PC-3 (cell line): ENCODE measurements at regions not wholly inside any gene's neighbourhood (a gene's known extent, or its start where the extent isn't known, plus 50 kb on each side); places are given as distances from the start of the nearest gene placed in this dataset.

Source experiments
- ATAC-seq: fragments of 200-7000 bp; cut with Tn5 transposase; 2 replicates; pipeline ENCODE4 v1.9.1; 2020; ENCODE audit warnings: mild to moderate bottlenecking, moderate library complexity
- BruUV-seq: library from RNA; stranded (reverse); fragments of 400-500 nt; replicated peaks from 2 replicates; lab custom pipeline; 2021; lab: Mats Ljungman, UMichigan
- CTCF ChIA-PET: fragments of 300-600 bp; sonication (Branson Sonifier 250); formaldehyde crosslinking; loops from one replicate; lab custom pipeline; 2022; ENCODE audit warnings: antibody characterized with exemption; lab: Charles Lee
- POLR2A ChIA-PET: fragments of 300-600 bp; sonication (Branson Sonifier 250); formaldehyde crosslinking; loops from one replicate; lab custom pipeline; 2022; ENCODE audit warnings: antibody characterized with exemption; ENCODE audit not compliant: unreplicated experiment; lab: Charles Lee
- DNase-seq: peaks from one replicate; pipeline ENCODE4 v3.0.0-alpha.2; 2015
- H2AFZ ChIP-seq: fragments of 300-600 bp; sonication (generic); 2 replicates; pipeline ENCODE4 v1.6.0; 2016; ENCODE audit warnings: antibody characterized with exemption, low read length
- H3F3A ChIP-seq: fragments of 300-600 bp; sonication (generic); one replicate; pipeline ENCODE4 v1.6.0; 2017; ENCODE audit warnings: antibody characterized with exemption, low read length, control low read depth, mild to moderate bottlenecking; ENCODE audit not compliant: unreplicated experiment
- H3K27ac ChIP-seq: fragments of 300-600 bp; sonication (generic); 2 replicates; pipeline ENCODE4 v1.5.1; 2016; ENCODE audit warnings: mild to moderate bottlenecking, low read length
- H3K27me3 ChIP-seq: fragments of 300-600 bp; sonication (generic); 2 replicates; pipeline ENCODE4 v1.6.1; 2016; ENCODE audit warnings: low read length, mixed read lengths
- H3K36me3 ChIP-seq: fragments of 300-600 bp; sonication (generic); 2 replicates; pipeline ENCODE4 v1.6.1; 2016; ENCODE audit warnings: low read depth, mixed run types, low read length, mixed read lengths
- H3K4me1 ChIP-seq: fragments of 300-600 bp; sonication (generic); 2 replicates; pipeline ENCODE4 v1.5.1; 2016; ENCODE audit warnings: low read length; ENCODE audit not compliant: insufficient read depth
- H3K4me2 ChIP-seq: fragments of 300-600 bp; sonication (generic); 2 replicates; pipeline ENCODE4 v1.6.0; 2016; ENCODE audit warnings: low read length
- H3K4me3 ChIP-seq: fragments of 300-600 bp; sonication (generic); 2 replicates; pipeline ENCODE4 v1.5.1; 2016; ENCODE audit warnings: mild to moderate bottlenecking, low read length, mixed read lengths
- H3K79me2 ChIP-seq: fragments of 300-600 bp; sonication (generic); 2 replicates; pipeline ENCODE4 v1.6.1; 2017; ENCODE audit warnings: low read length, mixed read lengths
- H3K9ac ChIP-seq: fragments of 300-600 bp; sonication (generic); 2 replicates; pipeline ENCODE4 v1.6.0; 2016; ENCODE audit warnings: mild to moderate bottlenecking, low read length
- H3K9me2 ChIP-seq: fragments of 300-600 bp; sonication (generic); replicated peaks from 2 replicates; pipeline ENCODE4 v1.6.1; 2016; ENCODE audit warnings: mixed run types, low read length, mixed read lengths
- H3K9me3 ChIP-seq: fragments of 300-600 bp; sonication (generic); 2 replicates; pipeline ENCODE4 v1.6.1; 2016; ENCODE audit warnings: low read length, mixed read lengths
- H4K20me1 ChIP-seq: fragments of 300-600 bp; sonication (generic); 2 replicates; pipeline ENCODE4 v1.6.1; 2016; ENCODE audit warnings: low read length, mixed read lengths
- EZH2 ChIP-seq: fragments of 300-600 bp; sonication (generic); IDR thresholded peaks from one replicate; pipeline ENCODE4 v1.6.1; 2017; ENCODE audit warnings: antibody characterized with exemption, mild to moderate bottlenecking, low read length; ENCODE audit not compliant: unreplicated experiment
- EZH2phosphoT487 ChIP-seq: fragments of 300-600 bp; sonication (generic); IDR thresholded peaks from 2 replicates; pipeline ENCODE4 v1.6.1; 2018; ENCODE audit warnings: mild to moderate bottlenecking, antibody characterized with exemption, low read length, borderline replicate concordance
- intact Hi-C: fragments of 100-400 bp; cut with micrococcal nuclease; formaldehyde crosslinking; loops from 2 replicates; pipeline ENCODE4 v1.9.0; 2023
- TF ChIP-seq, protein P1 (sequence below): fragments of 300-600 bp; sonication (generic); conservative IDR thresholded peaks from 2 replicates; pipeline ENCODE4 v1.5.1; 2017; ENCODE audit warnings: antibody characterized with exemption, low read depth, mild to moderate bottlenecking, low read length

DNA sequence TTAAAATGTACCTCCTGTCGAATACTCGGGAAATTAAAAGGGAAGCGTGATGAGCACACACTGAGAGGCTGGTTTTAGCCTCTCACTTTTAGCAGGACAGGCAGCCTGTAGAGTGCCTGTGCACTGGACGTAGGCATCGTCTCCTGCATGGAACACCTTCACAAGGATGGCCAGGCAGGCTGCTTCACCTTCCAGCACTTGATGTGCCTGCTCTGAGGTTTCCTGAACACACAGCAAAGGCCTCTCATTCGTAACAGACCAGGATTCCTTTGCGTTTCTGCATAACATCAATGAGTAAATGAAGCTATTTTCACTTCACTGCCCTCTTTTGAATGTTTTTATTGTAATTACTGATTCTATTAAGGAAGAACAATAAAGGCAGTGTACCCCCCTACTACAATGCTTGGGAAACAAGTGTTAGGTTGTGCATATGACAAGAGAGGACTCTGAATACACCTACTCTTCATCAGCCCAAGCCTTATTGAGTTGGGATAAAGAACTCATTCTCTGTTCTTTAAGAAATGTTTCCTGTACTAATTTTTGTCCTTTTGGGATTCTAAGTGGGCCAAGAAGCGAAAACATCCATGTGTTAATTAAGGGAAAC, 1077.6 kb upstream of the FOXG1 start:
- Histone ChIP-seq H3K9me3 (no peaks in the 10 kb centered on the region), H3K36me3 (no peaks in the 10 kb centered on the region), H3K4me2 (no peak overlapping the region), H3K27ac (no peak overlapping the region), H3K9ac (no peak overlapping the region), H4K20me1 (no peaks in the 10 kb centered on the region), H3K27me3 (peaks cover 5% of the 10 kb centered on the region; the same call in 1 of the 2 replicates), H3K79me2 (no peaks in the 10 kb centered on the region), H2AFZ (no peak overlapping the region), H3K4me3 (no peak overlapping the region), H3F3A (no peaks in the 10 kb centered on the region), H3K4me1 (peaks cover 4% of the 10 kb centered on the region; the same call in 1 of the 2 replicates), H3K9me2 (no peaks in the 10 kb centered on the region)
- no TSS peak for BruUV-seq
- DNase-seq (no peak), ATAC-seq (no peak)
- POLR2A ChIA-PET: no interaction called here
- intact Hi-C loops: no loop called here
- CTCF ChIA-PET: no interaction called here
- TF ChIP-seq EZH2phosphoT487 (no peak), EZH2 (no peak)
- TF ChIP-seq, protein P1, sequence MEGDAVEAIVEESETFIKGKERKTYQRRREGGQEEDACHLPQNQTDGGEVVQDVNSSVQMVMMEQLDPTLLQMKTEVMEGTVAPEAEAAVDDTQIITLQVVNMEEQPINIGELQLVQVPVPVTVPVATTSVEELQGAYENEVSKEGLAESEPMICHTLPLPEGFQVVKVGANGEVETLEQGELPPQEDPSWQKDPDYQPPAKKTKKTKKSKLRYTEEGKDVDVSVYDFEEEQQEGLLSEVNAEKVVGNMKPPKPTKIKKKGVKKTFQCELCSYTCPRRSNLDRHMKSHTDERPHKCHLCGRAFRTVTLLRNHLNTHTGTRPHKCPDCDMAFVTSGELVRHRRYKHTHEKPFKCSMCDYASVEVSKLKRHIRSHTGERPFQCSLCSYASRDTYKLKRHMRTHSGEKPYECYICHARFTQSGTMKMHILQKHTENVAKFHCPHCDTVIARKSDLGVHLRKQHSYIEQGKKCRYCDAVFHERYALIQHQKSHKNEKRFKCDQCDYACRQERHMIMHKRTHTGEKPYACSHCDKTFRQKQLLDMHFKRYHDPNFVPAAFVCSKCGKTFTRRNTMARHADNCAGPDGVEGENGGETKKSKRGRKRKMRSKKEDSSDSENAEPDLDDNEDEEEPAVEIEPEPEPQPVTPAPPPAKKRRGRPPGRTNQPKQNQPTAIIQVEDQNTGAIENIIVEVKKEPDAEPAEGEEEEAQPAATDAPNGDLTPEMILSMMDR: no peak

DNA sequence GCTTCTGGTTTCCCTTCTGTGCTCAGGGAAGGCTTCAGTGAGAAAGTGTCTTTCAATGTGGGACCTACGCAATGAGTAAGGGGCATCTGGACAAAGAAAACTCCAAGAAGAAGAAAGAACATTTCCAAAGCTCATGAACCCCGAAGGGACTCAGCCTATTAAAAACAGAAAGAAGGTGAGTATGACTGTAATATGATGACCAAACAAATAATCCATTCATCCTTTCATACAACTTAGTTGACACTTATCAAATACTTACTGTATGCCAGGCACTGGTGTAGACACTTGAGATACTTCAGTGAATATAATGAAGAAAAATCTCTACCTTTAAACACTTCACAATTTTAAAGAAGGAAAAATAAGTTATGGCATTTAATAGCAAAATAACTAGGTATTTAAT, 1054.2 kb upstream of the FOXG1 start:
- Histone ChIP-seq H3K4me3 (no peak overlapping the region), H3K27me3 (no peaks in the 10 kb centered on the region), H3K36me3 (no peaks in the 10 kb centered on the region), H3K27ac (no peak overlapping the region), H3K79me2 (no peaks in the 10 kb centered on the region), H3K9me2 (no peaks in the 10 kb centered on the region), H3F3A (no peaks in the 10 kb centered on the region), H3K4me1 (no peaks in the 10 kb centered on the region), H4K20me1 (no peaks in the 10 kb centered on the region), H3K9ac (no peak overlapping the region), H2AFZ (no peak overlapping the region), H3K4me2 (no peak overlapping the region), H3K9me3 (0 out of 2 replicates have a peak, but pooled peaks cover 10% of the 10 kb centered on the region)
- intact Hi-C loops: no loop called here
- DNase-seq (no peak), ATAC-seq (no peak)
- ChIA-PET POLR2A (no interaction called here), CTCF (no interaction called here)
- no peak for TF ChIP-seq EZH2phosphoT487
- TF ChIP-seq EZH2: no peak
- TF ChIP-seq, protein P1: no peak
- BruUV-seq: no TSS peak

DNA sequence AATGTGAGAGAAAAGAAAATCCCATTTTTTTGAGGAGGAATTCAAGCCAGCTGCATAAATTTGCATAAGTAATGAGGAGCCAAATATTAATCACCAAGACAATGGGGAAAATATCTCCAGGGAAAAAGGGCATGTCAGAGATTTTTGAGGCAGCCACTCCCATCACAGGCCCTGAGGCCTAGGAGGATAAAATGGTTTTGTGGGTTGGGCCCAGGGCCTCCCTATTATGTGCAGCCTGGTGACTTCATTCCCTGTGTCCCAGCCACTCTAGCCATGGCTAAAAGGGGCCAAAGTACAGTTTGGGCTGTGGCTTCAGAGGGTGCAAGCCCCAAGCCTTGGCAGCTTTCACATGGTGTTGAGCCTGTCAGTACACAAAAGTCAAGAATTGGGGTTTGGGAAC, 1051.0 kb upstream of the FOXG1 start:
- no peaks in the 10 kb centered on the region for H3K4me1 ChIP-seq
- no peaks in the 10 kb centered on the region for H3K9me2 ChIP-seq
- H2AFZ ChIP-seq: no peak overlapping the region
- no peaks in the 10 kb centered on the region for H3F3A ChIP-seq
- TF ChIP-seq EZH2phosphoT487 (no peak), EZH2 (no peak)
- TF ChIP-seq, protein P1: no peak
- no peak for DNase-seq
- POLR2A ChIA-PET: no interaction called here
- intact Hi-C loops: no loop called here
- CTCF ChIA-PET: no interaction called here
- no peak overlapping the region for H3K4me3 ChIP-seq
- H3K27me3 ChIP-seq: no peaks in the 10 kb centered on the region
- BruUV-seq: no TSS peak
- H3K9ac ChIP-seq: no peak overlapping the region
- ATAC-seq: no peak
- H3K4me2 ChIP-seq: no peak overlapping the region
- no peak overlapping the region for H3K27ac ChIP-seq
- H3K9me3 ChIP-seq: 0 out of 2 replicates have a peak, but pooled peaks cover 10% of the 10 kb centered on the region
- H3K79me2 ChIP-seq: no peaks in the 10 kb centered on the region
- H3K36me3 ChIP-seq: no peaks in the 10 kb centered on the region
- H4K20me1 ChIP-seq: no peaks in the 10 kb centered on the region
